HG03175 (cell line): ENCODE measurements at regions not wholly inside any gene's neighbourhood (a gene's known extent, or its start where the extent isn't known, plus 50 kb on each side); places are given as distances from the start of the nearest gene placed in this dataset.
A peak's percentile ranks its signal among the peaks of the same experiment; 100 is the strongest.

Experiments
- ATAC-seq: cut with Tn5 transposase; IDR thresholded peaks from one replicate; pipeline ENCODE4 v1.9.1; 2021; ENCODE audit warnings: mild to moderate bottlenecking, moderate library complexity; ENCODE audit not compliant: unreplicated experiment

GRCh38 chr11:128330203-128330602, 257.2 kb downstream of the ETS1 start:
- no peak for ATAC-seq

GRCh38 chr11:128328955-128329551, 258.3 kb downstream of the ETS1 start:
- ATAC-seq, result no peak

GRCh38 chr11:128327274-128327673, 260.1 kb downstream of the ETS1 start:
- ATAC-seq, result no peak

- no peak for ATAC-seq
Measured at GRCh38 chr11:128326791-128327190, 260.6 kb downstream of the ETS1 start.

- ATAC-seq, result no peak
Measured at GRCh38 chr11:128324531-128325141, 262.7 kb downstream of the ETS1 start.

- no peak for ATAC-seq
Measured at GRCh38 chr11:128324051-128324481, 263.3 kb downstream of the ETS1 start.

- peak; percentile 37 for ATAC-seq
Measured at GRCh38 chr11:128323381-128323780, 264.0 kb downstream of the ETS1 start.

- ATAC-seq, result peak; percentile 80
Measured at GRCh38 chr11:128318856-128319474, 268.4 kb downstream of the ETS1 start.

- no peak for ATAC-seq
Measured at GRCh38 chr11:128316541-128317227, 270.7 kb downstream of the ETS1 start.

- ATAC-seq, result no peak
Measured at GRCh38 chr11:128315933-128316332, 271.4 kb downstream of the ETS1 start.

GRCh38 chr11:128313931-128314330, 273.4 kb downstream of the ETS1 start:
- no peak for ATAC-seq

- ATAC-seq, result no peak
Measured at GRCh38 chr11:128311742-128312719, 275.3 kb downstream of the ETS1 start.

GRCh38 chr11:128310676-128311445, 276.5 kb downstream of the ETS1 start:
- no peak for ATAC-seq

GRCh38 chr11:128310005-128310404, 277.4 kb downstream of the ETS1 start:
- ATAC-seq, result no peak

GRCh38 chr11:128308794-128309193, 278.6 kb downstream of the ETS1 start:
- ATAC-seq, result no peak

- ATAC-seq, result no peak
Measured at GRCh38 chr11:128305588-128305987, 281.8 kb downstream of the ETS1 start.

GRCh38 chr11:128304666-128305485, 282.5 kb downstream of the ETS1 start:
- no peak for ATAC-seq

- no peak for ATAC-seq
Measured at GRCh38 chr11:128304116-128304515, 283.2 kb downstream of the ETS1 start.

GRCh38 chr11:128303383-128303782, 284.0 kb downstream of the ETS1 start:
- ATAC-seq, result no peak
